A549 (cell line): ENCODE measurements at regions not wholly inside any gene's neighbourhood (a gene's known extent, or its start where the extent isn't known, plus 50 kb on each side); places are given as distances from the start of the nearest gene placed in this dataset.

Experiments used
- CTCF ChIP-seq: fragments of >200 bp; sonication (Bioruptor Twin); formaldehyde crosslinking; IDR thresholded peaks from 3 replicates; pipeline ENCODE4 v1.5.1; 2016
- EP300 ChIP-seq, 2 experiments: fragments of >200 bp; sonication (Bioruptor Twin); formaldehyde crosslinking; IDR thresholded peaks; 2 replicates in 1 of 2; 3 replicates in 1 of 2; pipeline ENCODE4 v1.6.1; 2016 to 2017
- FOSL2 ChIP-seq, 2 experiments: fragments of 450-650 bp in 1 of 2; fragments of >200 bp in 1 of 2; sonication (Bioruptor Twin) in 1 of 2; formaldehyde crosslinking; IDR thresholded peaks; 2 replicates each; pipeline versions ENCODE4 v1.5.0 to v1.6.1; 2016 to 2020; ENCODE audit warnings: mild to moderate bottlenecking in 1 of 2, moderate library complexity in 1 of 2
- HDAC2 ChIP-seq: fragments of 200-600 bp; sonication (generic); IDR thresholded peaks from 2 replicates; pipeline ENCODE4 v1.6.1; 2016
- JUN ChIP-seq, 2 experiments: fragments of >200 bp; sonication (Bioruptor Twin); formaldehyde crosslinking; IDR thresholded peaks; 2 replicates in 1 of 2; 3 replicates in 1 of 2; pipeline ENCODE4 v1.6.1; 2016 to 2017
- MAZ ChIP-seq: fragments of 150-350 bp; IDR thresholded peaks from 2 replicates; pipeline ENCODE4 v1.6.1; 2014; ENCODE audit warnings: antibody characterized with exemption, low read depth, low read length, borderline replicate concordance
- NFE2L2 ChIP-seq: fragments of 150-350 bp; conservative IDR thresholded peaks from 2 replicates; pipeline ENCODE4 v1.6.1; 2014; ENCODE audit warnings: low read length
- POLR2A ChIP-seq: IDR thresholded peaks from 2 replicates; pipeline ENCODE4 v1.6.1; 2012; ENCODE audit warnings: mild to moderate bottlenecking, low read length
- REST ChIP-seq: fragments of 200-600 bp; sonication (generic); IDR thresholded peaks from 2 replicates; pipeline ENCODE4 v1.6.1; 2016; ENCODE audit warnings: antibody characterized with exemption, mild to moderate bottlenecking, moderate library complexity
- RFX5 ChIP-seq: fragments of 450-650 bp; IDR thresholded peaks from 2 replicates; pipeline ENCODE4 v1.7.1; 2014; ENCODE audit warnings: antibody characterized with exemption, mild to moderate bottlenecking, moderate library complexity
- SMC3 ChIP-seq: fragments of >200 bp; sonication (Bioruptor Twin); formaldehyde crosslinking; IDR thresholded peaks from 3 replicates; pipeline ENCODE4 v1.6.1; 2018; ENCODE audit warnings: inconsistent platforms

- no peak for TF ChIP-seq CTCF
- TF ChIP-seq FOSL2 (IDR thresholded peaks at IDR 0.05): no peak
- TF ChIP-seq FOSL2 (CRISPR knock-in tag; IDR thresholded peaks at IDR 0.05): no peak
- TF ChIP-seq REST: no peak
- TF ChIP-seq EP300 (IDR thresholded peaks at IDR 0.05): no peak
- TF ChIP-seq MAZ: no peak
- TF ChIP-seq SMC3: no peak
- TF ChIP-seq POLR2A: no peak
- no peak for TF ChIP-seq RFX5
- TF ChIP-seq HDAC2: no peak
- no peak for TF ChIP-seq JUN (IDR thresholded peaks at IDR 0.05)
- no peak for TF ChIP-seq NFE2L2
Measured at GRCh38 chr13:56706485-56706884, 434.2 kb upstream of the PRR20A start.
